CD14-positive monocyte (primary cell): ENCODE measurements at regions not wholly inside any gene's neighbourhood (a gene's known extent, or its start where the extent isn't known, plus 50 kb on each side); places are given as distances from the start of the nearest gene placed in this dataset.

ENCODE experiments used
- DNase-seq, 3 donors: peaks; one replicate each; pipeline ENCODE4 v3.0.0-alpha.2; 2011 to 2022
- H2AFZ ChIP-seq: 2 replicates; pipeline ENCODE4 v1.6.0; 2012; ENCODE audit warnings: mild to moderate bottlenecking, low read depth, low read length, inconsistent platforms; ENCODE audit not compliant: insufficient read depth, poor library complexity, severe bottlenecking
- H3K27ac ChIP-seq, 2 donors: 1 replicate in 1 of 2; 2 replicates in 1 of 2; pipeline ENCODE4 v1.5.1; 2012 to 2013; ENCODE audit warnings: low read length in 2 of 2, control low read depth in 1 of 2, inconsistent platforms in 1 of 2, low read depth in 1 of 2, mild to moderate bottlenecking in 1 of 2
- H3K27me3 ChIP-seq, 2 donors: one replicate each; pipeline versions ENCODE4 v1.6.0 to v1.6.1; 2011 to 2013; ENCODE audit warnings: low read length in 2 of 2; ENCODE audit not compliant: control insufficient read depth in 2 of 2, insufficient read depth in 2 of 2
- H3K36me3 ChIP-seq, 2 donors: replicated peaks in 1 of 2; 1 replicate in 1 of 2; 2 replicates in 1 of 2; pipeline versions ENCODE4 v1.5.1 to v1.6.1; 2012 to 2013; ENCODE audit warnings: low read length in 2 of 2, control low read depth in 1 of 2, inconsistent platforms in 1 of 2, mild to moderate bottlenecking in 1 of 2; ENCODE audit not compliant: insufficient read depth in 2 of 2, control insufficient read depth in 1 of 2
- H3K4me1 ChIP-seq, 2 donors: 1 replicate in 1 of 2; 2 replicates in 1 of 2; pipeline versions ENCODE4 v1.5.1 to v1.6.1; 2012 to 2013; ENCODE audit warnings: low read length in 2 of 2, control low read depth in 1 of 2, inconsistent platforms in 1 of 2, mild to moderate bottlenecking in 1 of 2, moderate library complexity in 1 of 2; ENCODE audit not compliant: insufficient read depth in 2 of 2, control insufficient read depth in 1 of 2
- H3K4me2 ChIP-seq: replicated peaks from 2 replicates; pipeline ENCODE3; 2012; ENCODE audit warnings: low read length, moderate library complexity, mild to moderate bottlenecking; ENCODE audit not compliant: poor library complexity, severe bottlenecking; ENCODE audit errors: extremely low read depth
- H3K4me3 ChIP-seq, 3 experiments: fragments of 200-600 bp in 1 of 3; sonication (generic) in 1 of 3; replicated peaks in 1 of 3; 1 replicate in 2 of 3; 2 replicates in 1 of 3; pipeline ENCODE4 v1.5.1; 2011 to 2013; ENCODE audit warnings: low read length in 3 of 3, mild to moderate bottlenecking in 3 of 3, control low read depth in 2 of 3, low read depth in 2 of 3, inconsistent platforms in 1 of 3, moderate library complexity in 1 of 3
- H3K79me2 ChIP-seq: 2 replicates; pipeline ENCODE4 v1.6.0; 2012; ENCODE audit warnings: mild to moderate bottlenecking, control low read depth, inconsistent platforms, low read length, moderate library complexity; ENCODE audit not compliant: insufficient read depth
- H3K9ac ChIP-seq: 2 replicates; pipeline ENCODE4 v1.6.0; 2017; ENCODE audit warnings: low read length, mild to moderate bottlenecking; ENCODE audit not compliant: insufficient read depth, poor library complexity, severe bottlenecking
- H3K9me3 ChIP-seq, 2 donors: replicated peaks in 1 of 2; 1 replicate in 1 of 2; 2 replicates in 1 of 2; pipeline versions ENCODE4 v1.5.1 to v1.6.1; 2012 to 2013; ENCODE audit warnings: low read length in 2 of 2, control low read depth in 1 of 2; ENCODE audit not compliant: control insufficient read depth in 1 of 2, insufficient read depth in 1 of 2
- H4K20me1 ChIP-seq: 2 replicates; pipeline ENCODE4 v1.6.0; 2012; ENCODE audit warnings: mild to moderate bottlenecking, low read length, control low read depth, moderate library complexity; ENCODE audit not compliant: insufficient read depth
- H3K27ac Mint-ChIP-seq, 7 donors: one replicate each; pipeline ENCODE4 v1.8.0; 2020; ENCODE audit warnings: mild to moderate bottlenecking in 7 of 7, mixed read lengths in 7 of 7, moderate library complexity in 6 of 7, inconsistent platforms in 2 of 7
- H3K27me3 Mint-ChIP-seq, 3 donors: one replicate each; pipeline ENCODE4 v1.8.0; 2021 to 2022; ENCODE audit warnings: low read depth in 3 of 3, mild to moderate bottlenecking in 3 of 3, mixed read lengths in 3 of 3, moderate library complexity in 3 of 3, inconsistent platforms in 1 of 3
- H3K36me3 Mint-ChIP-seq, 2 donors: one replicate each; pipeline ENCODE4 v1.8.0; 2020; ENCODE audit warnings: mixed read lengths in 2 of 2, inconsistent platforms in 1 of 2, mild to moderate bottlenecking in 1 of 2
- H3K4me1 Mint-ChIP-seq: one replicate; pipeline ENCODE4 v1.8.0; 2020; ENCODE audit warnings: mild to moderate bottlenecking, mixed read lengths
- H3K4me3 Mint-ChIP-seq, 2 donors: one replicate each; pipeline ENCODE4 v1.8.0; 2020; ENCODE audit warnings: mild to moderate bottlenecking in 2 of 2, mixed read lengths in 2 of 2, moderate library complexity in 1 of 2
- H3K9me3 Mint-ChIP-seq, 7 donors: one replicate each; pipeline ENCODE4 v1.8.0; 2020 to 2022; ENCODE audit warnings: mixed read lengths in 7 of 7, mild to moderate bottlenecking in 6 of 7, moderate library complexity in 6 of 7, inconsistent platforms in 2 of 7
- WGBS: methylation state at CpG from one replicate; pipeline ENCODE4 v1.1.5; 2013; ENCODE audit warnings: missing lambda C conversion rate; ENCODE audit not compliant: insufficient coverage; 5-methylcytosine and 5-hydroxymethylcytosine counted together
- intact Hi-C, 2 donors: fragments of 100-400 bp; cut with micrococcal nuclease; formaldehyde crosslinking; loops; one replicate each; pipeline versions ENCODE4 v1.15.0 to v1.15.1; 2023
- TF ChIP-seq, protein P1 (sequence below): fragments of 200-600 bp; IDR thresholded peaks from one replicate; pipeline ENCODE4 v1.8.0; 2022; ENCODE audit warnings: antibody characterized with exemption, mild to moderate bottlenecking

DNA sequence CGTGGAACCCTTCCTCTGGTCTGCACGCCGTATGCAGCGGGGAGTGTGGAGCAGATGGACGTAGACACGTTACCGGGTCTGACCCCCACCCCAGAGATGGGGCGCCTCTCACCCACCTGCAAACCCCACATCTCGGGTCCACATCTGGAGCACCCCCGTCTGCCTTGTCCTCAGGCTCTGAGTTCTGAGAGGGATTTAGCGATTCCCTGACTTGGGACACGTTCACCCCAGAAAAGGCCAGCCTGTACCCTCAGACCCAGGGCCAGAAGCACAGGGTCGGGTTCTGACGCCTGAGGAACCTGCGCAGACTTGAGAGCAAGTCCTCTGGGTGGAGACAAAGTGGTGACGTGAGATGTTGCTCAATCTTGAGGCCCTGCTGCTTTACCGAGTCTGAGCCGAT lies 1138.5 kb downstream of the BRD1 start:
- TF ChIP-seq, protein P1, sequence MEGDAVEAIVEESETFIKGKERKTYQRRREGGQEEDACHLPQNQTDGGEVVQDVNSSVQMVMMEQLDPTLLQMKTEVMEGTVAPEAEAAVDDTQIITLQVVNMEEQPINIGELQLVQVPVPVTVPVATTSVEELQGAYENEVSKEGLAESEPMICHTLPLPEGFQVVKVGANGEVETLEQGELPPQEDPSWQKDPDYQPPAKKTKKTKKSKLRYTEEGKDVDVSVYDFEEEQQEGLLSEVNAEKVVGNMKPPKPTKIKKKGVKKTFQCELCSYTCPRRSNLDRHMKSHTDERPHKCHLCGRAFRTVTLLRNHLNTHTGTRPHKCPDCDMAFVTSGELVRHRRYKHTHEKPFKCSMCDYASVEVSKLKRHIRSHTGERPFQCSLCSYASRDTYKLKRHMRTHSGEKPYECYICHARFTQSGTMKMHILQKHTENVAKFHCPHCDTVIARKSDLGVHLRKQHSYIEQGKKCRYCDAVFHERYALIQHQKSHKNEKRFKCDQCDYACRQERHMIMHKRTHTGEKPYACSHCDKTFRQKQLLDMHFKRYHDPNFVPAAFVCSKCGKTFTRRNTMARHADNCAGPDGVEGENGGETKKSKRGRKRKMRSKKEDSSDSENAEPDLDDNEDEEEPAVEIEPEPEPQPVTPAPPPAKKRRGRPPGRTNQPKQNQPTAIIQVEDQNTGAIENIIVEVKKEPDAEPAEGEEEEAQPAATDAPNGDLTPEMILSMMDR = no peak
- no peak overlapping the region for H2AFZ ChIP-seq
- H3K27me3 ChIP-seq = no peaks in the 10 kb centered on the region
- no peak for DNase-seq
- Mint-ChIP-seq H3K27ac (no peak overlapping the region), H3K9me3 (peaks cover 0 to 16% (median 8%) of the 10 kb centered on the region in 7 donors), H3K4me1 (no peaks in the 10 kb centered on the region), H3K27me3 (peaks cover 0 to 6% (median 3%) of the 10 kb centered on the region in 3 donors), H3K4me3 (no peak overlapping the region), H3K36me3 (no peaks in the 10 kb centered on the region)
- no peaks in the 10 kb centered on the region for H4K20me1 ChIP-seq
- no peak overlapping the region for H3K4me3 ChIP-seq
- H3K27ac ChIP-seq = no peak overlapping the region
- no peaks in the 10 kb centered on the region for H3K4me1 ChIP-seq
- H3K9me3 ChIP-seq = peaks cover 0 to 17% of the 10 kb centered on the region in 2 donors
- no peaks in the 10 kb centered on the region for H3K79me2 ChIP-seq
- 85% methylated on average over 14 of the region's 18 CpGs for WGBS
- H3K4me2 ChIP-seq = no peak overlapping the region
- intact Hi-C loops = no loop called here
- H3K9ac ChIP-seq = no peak overlapping the region
- H3K36me3 ChIP-seq = no peaks in the 10 kb centered on the region

DNA sequence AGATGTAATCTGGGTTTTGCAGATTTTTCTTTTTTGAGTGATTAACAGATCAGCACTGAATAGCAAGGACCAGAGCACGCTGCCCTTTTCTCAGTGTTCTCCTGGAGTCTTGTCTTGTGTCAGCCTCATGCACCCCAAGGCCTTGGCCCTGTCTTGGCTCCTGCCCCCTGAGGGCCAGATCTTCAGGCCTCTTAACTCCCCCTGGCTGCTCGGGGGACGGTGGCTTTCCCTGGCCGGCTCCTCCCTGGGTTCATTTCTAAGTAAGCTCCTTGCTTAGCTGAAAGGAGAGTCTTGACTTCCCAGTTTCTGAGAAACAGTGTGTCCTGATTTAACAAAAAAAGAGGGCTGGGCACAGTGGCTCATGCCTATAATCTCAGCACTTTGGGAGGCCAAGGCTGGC lies 1139.3 kb downstream of the BRD1 start:
- H3K4me3 ChIP-seq = no peak overlapping the region
- H3K36me3 ChIP-seq = no peaks in the 10 kb centered on the region
- no peak overlapping the region for H3K4me2 ChIP-seq
- WGBS = 74% methylated on average over 4 of the region's 4 CpGs
- peaks cover 0 to 19% of the 10 kb centered on the region in 2 donors for H3K9me3 ChIP-seq
- no peak overlapping the region for H3K27ac Mint-ChIP-seq
- intact Hi-C loops = no loop called here
- H2AFZ ChIP-seq = no peak overlapping the region
- H3K27me3 Mint-ChIP-seq = peaks cover 0 to 6% (median 3%) of the 10 kb centered on the region in 3 donors
- no peak for DNase-seq
- no peak overlapping the region for H3K4me3 Mint-ChIP-seq
- H3K79me2 ChIP-seq = no peaks in the 10 kb centered on the region
- no peak overlapping the region for H3K9ac ChIP-seq
- TF ChIP-seq, protein P1 = no peak
- H3K9me3 Mint-ChIP-seq = peaks cover 4 to 23% (median 12%) of the 10 kb centered on the region in 7 donors
- H3K27ac ChIP-seq = no peak overlapping the region
- H3K27me3 ChIP-seq = no peaks in the 10 kb centered on the region
- H4K20me1 ChIP-seq = no peaks in the 10 kb centered on the region
- no peaks in the 10 kb centered on the region for H3K4me1 Mint-ChIP-seq
- no peaks in the 10 kb centered on the region for H3K4me1 ChIP-seq
- H3K36me3 Mint-ChIP-seq = no peaks in the 10 kb centered on the region
